SIG-M5 (cell line): ENCODE measurements at regions not wholly inside any gene's neighbourhood (a gene's known extent, or its start where the extent isn't known, plus 50 kb on each side); places are given as distances from the start of the nearest gene placed in this dataset.

ENCODE experiments used
- DNase-seq: peaks from one replicate; lab custom pipeline; 2025; lab: John Stamatoyannopoulos, UW

DNA sequence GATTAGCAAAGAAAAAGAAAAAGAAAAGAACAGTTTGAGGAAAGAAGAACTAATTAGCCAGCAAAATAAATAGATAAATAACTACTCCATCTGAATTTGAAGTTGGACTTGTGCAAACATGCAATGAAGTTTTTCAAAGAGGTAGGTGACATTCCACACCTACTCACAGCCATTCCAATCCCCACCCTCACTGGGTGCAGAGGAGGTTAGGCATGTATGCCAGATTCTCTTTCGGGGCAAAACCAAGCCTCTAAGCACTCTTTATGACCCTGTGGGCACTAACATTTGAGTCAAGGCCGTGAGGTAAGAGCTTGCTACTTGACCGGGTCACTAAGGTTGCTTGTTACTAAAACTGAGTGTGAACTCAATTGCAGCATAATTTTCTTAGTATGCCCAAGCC, 108.4 kb upstream of the SEMA3A start:
- DNase-seq, result no peak

DNA sequence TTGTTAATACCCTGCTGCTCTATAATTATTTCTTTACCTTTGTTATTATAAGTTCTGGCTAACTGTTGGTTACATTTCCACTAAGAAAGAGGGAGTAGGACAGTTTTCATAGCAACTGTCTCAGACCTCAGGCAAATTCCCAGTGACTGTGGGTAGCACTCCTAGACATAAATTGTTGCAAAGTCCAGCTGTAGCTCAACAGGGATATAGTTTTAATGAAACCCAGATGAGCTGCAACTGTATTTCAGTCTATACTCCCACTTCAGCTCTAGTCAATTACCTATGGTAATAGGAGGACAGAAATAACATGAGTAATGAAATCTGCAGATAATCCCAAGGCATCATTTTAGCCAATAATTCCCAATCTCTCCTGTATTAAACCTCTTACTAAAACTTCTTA, 103.0 kb upstream of the SEMA3A start:
- DNase-seq, result no peak

DNA sequence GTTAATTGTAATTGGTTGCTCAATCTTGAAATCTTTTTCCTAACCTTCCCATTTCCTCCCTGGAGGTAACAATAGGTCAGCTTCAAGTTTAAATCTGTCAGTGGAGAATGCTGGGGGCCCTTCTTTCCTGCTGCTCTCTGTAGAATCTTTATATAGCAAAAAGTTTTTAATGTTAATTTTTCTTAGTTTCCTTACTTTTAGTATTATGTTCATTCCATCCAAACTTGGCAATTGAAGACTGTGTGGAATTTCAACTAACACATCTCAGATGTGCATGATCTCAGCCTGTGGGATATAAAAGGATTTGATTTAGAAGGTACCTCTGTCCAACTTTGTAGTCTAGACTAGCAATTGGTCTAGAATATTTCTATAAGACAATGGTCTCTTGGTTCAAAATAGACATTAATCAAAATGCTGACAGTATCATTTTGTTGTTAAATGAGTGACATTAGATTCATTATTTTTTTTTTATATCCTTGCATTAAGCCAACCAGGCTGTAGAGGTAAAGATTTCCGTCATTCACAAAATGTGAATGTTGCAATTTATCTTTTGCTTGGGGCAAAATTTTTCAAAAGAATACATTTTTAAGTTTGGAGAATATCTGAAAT, 100.4 kb upstream of the SEMA3A start:
- no peak for DNase-seq

DNA sequence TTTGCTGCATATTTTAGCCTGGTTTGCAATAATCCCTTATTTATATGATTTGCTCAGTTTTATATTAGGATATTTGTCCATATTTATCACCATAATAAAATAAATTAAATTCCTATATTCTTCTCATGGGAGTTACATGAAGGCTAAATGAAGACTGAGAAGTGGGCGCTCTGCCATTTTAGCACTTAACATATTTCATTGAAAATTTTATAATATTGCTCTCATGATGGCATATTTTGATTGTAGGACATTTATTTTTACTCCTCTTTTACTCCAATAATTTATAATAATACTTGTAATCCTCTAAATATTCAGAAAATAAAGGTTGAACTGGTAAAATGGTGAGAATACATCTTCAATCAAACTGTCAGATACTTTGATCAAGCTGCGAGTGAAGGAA, 99.8 kb upstream of the SEMA3A start:
- no peak for DNase-seq

GRCh38 chr7:84291756-84292155, 97.2 kb upstream of the SEMA3A start:
- no peak for DNase-seq

- no peak for DNase-seq
These were observed 89.2 kb upstream of the SEMA3A start for GRCh38 chr7:84283798-84284197.

DNA sequence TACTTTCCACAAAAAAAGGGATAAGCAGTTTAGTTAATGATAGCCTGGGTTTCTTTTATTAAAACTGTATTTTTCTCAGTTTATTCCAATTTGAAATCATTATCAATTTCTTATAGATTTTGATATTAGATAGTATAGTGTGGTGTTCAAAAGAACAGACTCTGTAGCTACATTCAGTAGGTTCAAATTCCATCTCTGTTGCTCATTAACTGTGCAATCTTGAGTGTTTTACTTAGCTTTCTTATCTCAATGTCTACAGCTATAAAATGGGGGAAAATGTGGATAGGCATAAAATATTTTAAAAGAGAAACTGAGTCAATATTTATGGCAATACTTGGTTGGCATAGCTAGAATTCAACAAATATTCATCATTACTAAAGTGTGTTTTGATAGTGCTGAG, 86.9 kb upstream of the SEMA3A start:
- DNase-seq, result no peak

DNA sequence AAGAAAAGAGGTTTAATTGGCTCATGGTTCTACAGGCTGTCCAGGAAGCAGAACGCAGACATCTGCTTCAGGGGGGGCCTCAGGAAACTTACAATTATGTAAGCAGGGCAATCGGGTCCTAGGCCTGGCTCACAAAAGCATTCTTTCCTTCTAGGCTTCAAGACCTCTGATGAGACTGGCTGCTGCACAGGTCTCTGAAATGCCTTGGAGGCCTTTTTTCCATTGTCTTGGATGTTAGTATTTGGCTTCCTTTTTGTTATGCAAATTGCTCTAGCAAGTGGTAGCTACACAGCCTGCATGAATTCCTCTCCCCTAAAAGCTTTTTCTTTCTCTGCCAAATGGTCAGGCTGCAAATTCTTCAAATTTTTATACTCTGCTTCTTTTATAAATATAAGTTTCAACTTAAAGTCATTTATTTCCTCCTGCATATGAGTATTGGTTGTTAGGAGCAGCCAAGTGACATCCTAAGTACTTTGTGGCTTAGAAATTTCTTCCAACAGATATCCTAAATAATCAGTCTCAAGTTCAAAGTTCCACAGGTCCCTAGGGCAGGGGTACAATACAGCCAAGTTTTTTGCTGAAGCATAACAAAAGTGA, 83.1 kb upstream of the SEMA3A start:
- DNase-seq, result no peak

DNA sequence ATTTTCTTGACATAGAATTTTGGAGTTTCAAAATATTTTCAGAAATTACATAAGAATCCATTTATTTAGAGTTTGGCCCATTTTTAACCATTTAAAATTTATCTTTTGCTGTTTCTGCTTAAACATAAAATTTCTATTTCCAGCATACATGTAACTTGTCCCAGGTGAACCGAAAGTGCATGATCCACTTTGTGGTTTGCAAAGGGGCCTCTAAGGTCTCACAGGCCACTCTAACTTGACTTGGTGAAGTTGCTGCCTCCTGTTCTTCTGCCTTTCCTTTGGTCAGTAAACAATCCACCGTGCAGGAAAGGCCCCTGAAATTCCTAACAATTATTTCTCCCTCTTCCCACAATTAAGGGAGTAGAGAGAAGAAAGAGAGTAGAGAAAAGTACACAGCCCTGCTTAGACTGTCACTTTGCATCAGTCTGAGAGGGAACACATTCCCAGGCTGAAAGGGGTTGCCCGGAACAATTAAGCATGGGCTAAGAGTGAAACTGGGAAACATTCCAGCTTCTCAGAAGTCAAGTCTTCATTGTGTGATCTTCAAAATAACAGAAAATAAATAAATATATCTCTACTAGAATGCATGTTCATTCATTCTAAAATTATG, 79.5 kb upstream of the SEMA3A start:
- DNase-seq, result no peak

- DNase-seq, result peak; percentile 35
These were observed 77.0 kb upstream of the SEMA3A start for GRCh38 chr7:84271543-84271942.

- no peak for DNase-seq
These were observed 69.8 kb upstream of the SEMA3A start for GRCh38 chr7:84264396-84264795.

DNA sequence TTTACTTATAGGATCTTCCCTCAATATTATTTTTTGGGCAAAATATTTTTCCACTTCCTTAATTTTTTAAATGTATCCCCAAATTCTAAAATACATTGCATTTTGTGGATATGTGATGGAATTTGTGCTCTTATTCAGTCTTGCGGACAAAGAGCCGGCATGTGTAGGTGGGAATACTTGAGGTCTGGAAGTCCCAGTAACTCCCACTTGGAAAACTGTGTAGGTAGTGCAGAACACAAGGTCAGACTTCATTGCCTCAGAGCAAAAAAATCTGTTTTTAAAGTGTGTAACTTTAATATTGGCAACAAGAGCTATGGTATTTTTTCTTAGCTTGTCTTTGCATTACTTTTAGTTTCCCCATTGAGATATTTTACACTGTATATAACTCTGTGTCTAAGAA, 68.5 kb upstream of the SEMA3A start:
- no peak for DNase-seq

GRCh38 chr7:84261509-84261908, 66.9 kb upstream of the SEMA3A start:
- no peak for DNase-seq

DNA sequence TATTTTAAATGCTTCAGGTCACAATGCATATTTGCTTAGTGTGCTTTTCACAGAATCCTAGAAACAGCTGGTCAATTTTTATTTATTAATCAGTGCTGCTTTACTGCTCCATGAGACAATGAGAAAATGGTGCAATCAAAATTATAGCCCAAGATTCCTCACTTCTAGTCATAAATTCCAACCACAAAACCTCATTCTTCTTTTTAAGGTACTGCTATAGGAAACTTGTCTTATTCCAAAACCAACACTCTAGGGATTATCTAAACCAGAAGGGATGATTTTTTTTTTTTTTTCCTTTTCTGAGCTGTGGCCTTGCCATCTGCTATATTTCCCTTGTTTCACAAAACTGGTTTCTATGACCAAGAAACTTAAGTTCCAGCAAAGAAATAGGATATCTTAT, 64.0 kb upstream of the SEMA3A start:
- DNase-seq, result no peak

- DNase-seq, result no peak
These were observed 62.0 kb upstream of the SEMA3A start for GRCh38 chr7:84256571-84256971.

DNA sequence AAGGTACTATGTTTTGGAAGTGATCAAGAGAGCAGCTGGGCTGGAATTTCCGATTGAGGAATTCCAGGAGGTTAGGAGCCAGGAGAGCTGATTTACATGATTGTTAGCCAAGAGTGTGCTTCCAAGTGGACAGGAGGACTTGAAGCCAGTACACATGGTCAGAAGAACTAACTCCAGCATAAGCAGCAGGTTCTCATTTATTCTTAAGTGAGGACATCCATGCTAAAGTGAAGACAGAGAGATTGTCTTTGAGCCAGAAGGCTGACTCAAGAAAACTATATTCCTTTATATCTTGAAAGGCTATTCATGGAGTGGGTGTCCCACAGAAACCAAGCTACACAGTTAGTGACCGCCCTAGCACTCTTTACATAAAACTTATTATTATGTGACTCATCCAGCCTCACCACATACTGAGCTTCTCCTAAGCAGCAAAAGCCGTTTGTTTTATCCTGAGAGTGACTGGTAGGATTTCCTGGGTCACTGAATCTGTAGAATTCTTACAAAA, 56.7 kb upstream of the SEMA3A start:
- no peak for DNase-seq

GRCh38 chr7:84250452-84250851, 55.9 kb upstream of the SEMA3A start:
- no peak for DNase-seq

- no peak for DNase-seq
These were observed 55.1 kb upstream of the SEMA3A start for GRCh38 chr7:84249656-84250055.

DNA sequence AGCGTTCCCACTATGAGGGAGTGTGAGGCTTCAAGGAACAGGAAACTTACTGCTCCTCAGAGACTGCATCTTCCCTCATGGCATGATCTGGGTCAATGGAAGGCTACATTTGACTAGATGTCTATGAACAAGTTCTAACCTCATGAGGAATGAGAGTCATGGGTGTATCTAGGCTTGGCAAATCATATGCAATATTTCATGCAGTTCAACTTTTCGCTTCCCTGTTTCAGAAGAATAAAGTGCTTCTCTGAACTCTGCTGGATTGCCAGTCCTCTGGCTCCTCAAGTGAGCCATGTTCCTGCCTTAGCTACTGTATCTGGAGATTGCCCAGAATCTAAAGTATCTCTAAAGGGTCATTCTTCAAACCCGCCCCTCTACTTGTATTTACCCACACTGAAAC, 54.3 kb upstream of the SEMA3A start:
- no peak for DNase-seq

- no peak for DNase-seq
These were observed 53.7 kb upstream of the SEMA3A start for GRCh38 chr7:84248267-84248666.

DNA sequence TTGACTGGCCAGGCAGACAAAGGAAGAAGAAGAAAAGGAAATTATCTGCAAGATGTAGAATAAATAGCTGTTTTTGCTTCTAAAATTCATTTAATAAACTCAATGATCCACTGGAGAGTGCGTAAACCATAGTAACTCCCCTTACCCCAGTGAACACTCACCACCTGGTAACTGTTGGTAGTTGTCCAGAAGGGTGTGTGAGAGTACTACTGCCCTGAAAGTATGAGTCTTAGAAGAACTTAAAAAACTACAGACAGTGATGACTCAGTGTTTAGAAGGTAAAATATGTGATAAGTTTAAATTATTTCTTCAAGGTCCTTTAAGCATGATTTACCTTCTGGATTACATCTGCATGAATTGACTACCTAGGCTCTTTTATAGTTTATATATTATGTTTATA, 53.0 kb upstream of the SEMA3A start:
- no peak for DNase-seq

DNA sequence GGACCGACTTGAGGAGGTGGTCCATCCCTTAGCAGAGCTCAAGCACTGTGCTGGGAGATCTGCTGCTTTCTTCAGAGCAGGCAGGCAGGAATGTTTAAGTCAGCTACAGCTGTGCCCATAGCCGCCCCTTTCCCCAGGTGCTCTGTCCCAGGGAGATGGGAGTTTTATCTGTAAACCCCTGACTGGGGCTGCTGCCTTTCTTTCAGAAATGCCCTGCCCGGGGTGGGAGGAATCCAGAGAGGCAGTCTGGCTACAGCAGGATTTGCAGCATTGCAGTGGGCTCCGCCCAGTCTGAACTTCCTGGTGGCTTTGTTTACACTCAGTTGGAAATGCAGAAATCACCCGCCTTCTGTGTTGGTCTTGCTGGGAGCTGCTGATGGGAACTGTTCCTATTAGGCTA, 51.2 kb upstream of the SEMA3A start:
- no peak for DNase-seq
